ENCODE measurements at regions not wholly inside any gene's neighbourhood (a gene's known extent, or its start where the extent isn't known, plus 50 kb on each side); places are given as distances from the start of the nearest gene placed in this dataset.

DNA sequence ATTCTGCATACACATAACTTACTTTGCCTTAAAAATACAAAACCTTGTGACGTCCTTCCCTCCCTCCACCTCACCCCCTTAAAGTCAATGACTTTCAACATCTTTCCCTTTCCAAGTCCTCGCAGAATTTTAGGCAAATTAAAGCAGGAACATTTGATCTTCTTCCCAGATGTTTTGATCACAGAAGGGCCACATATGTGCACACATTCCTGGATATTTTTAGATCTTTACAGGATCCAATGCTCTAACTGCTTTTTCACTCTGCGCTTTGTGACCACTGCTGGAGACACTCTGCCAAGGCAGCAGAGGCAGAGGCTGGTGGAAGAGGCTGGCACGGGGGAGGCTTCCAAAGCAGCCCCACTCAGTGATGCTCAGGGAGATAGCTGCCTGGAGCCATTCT lies 130.7 kb downstream of the SEC61B start:
- no peaks in the 10 kb centered on the region; a peak in 1 of 7 replicates for H3K27me3 ChIP-seq (replicated peaks in 1 of 4; ENCODE audit: control insufficient read depth in 3 of 4, extremely low read depth in 1 of 4, insufficient read depth in 3 of 4, low read length in 3 of 4)
- H4K5ac ChIP-seq (ENCODE audit: insufficient read length, low read depth, low read length), result no peak overlapping the region
- no peak overlapping the region for H3K9ac ChIP-seq (replicated peaks in 1 of 4; ENCODE audit: extremely low read depth in 1 of 4, low read depth in 3 of 4, low read length in 3 of 4)
- H2BK5ac ChIP-seq (ENCODE audit: low read depth, low read length), result no peak overlapping the region
- no peak overlapping the region for H3K14ac ChIP-seq (ENCODE audit: insufficient read length)
- no peak overlapping the region for H2BK15ac ChIP-seq (ENCODE audit: low read length)
- H2BK12ac ChIP-seq (ENCODE audit: low read depth, low read length), result no peak overlapping the region
- H3K36me3 ChIP-seq (ENCODE audit: control insufficient read depth in 2 of 4, insufficient read depth in 4 of 4, low read length in 3 of 4), result no peaks in the 10 kb centered on the region
- H2BK20ac ChIP-seq (ENCODE audit: low read length), result no peak overlapping the region
- H4K91ac ChIP-seq (replicated peaks; ENCODE audit: insufficient read length, low read length), result no peak overlapping the region
- no peaks in the 10 kb centered on the region for H3K9me3 ChIP-seq (ENCODE audit: insufficient read depth in 2 of 2, low read depth in 1 of 2, low read length in 1 of 2)
- H3K4ac ChIP-seq (replicated peaks; ENCODE audit: insufficient read length, low read depth, low read length), result no peak overlapping the region
- no peak overlapping the region for H4K8ac ChIP-seq (ENCODE audit: extremely low read depth, insufficient read depth, low read length)
- no peaks in the 10 kb centered on the region for H4K20me1 ChIP-seq (replicated peaks in 1 of 2; ENCODE audit: control insufficient read depth in 1 of 2, insufficient read depth in 2 of 2, low read length in 2 of 2)
- H3K4me1 ChIP-seq (replicated peaks in 1 of 4; ENCODE audit: control insufficient read depth in 3 of 4, insufficient read depth in 4 of 4, low read length in 3 of 4), result peaks cover 0 to 3% (median 0%) of the 10 kb centered on the region in 4 experiments; a peak in 1 of 7 replicates
- ChIA-PET POLR2A (ENCODE audit: partially characterized antibody) (no interaction called here), CTCF (ENCODE audit: partially characterized antibody) (interaction anchor here (0.5 kb wide), 1 partner anchor 9 kb away, joined by 3 read pairs; no protein-coding TSS in a partner anchor)
- H2BK120ac ChIP-seq (replicated peaks; ENCODE audit: low read depth, low read length), result no peak overlapping the region
- H3K18ac ChIP-seq (ENCODE audit: extremely low read depth, low read length), result no peak overlapping the region
- FAIRE-seq, result no peak
- WGBS, 2 experiments (ENCODE audit: extremely low coverage in 1 of 2, insufficient coverage in 1 of 2, insufficient read length in 1 of 2, insufficient replicate concordance in 2 of 2, low coverage in 1 of 2, low lambda C conversion rate in 2 of 2, missing lambda C conversion rate in 1 of 2), result 89% methylated on average over 4 of the region's 4 CpGs; no CpG with 5 or more reads in 1 of the 2 experiments
- H3K23me2 ChIP-seq (ENCODE audit: low read depth, low read length), result no peaks in the 10 kb centered on the region
- no peaks in the 10 kb centered on the region for H3K79me2 ChIP-seq (ENCODE audit: control insufficient read depth in 1 of 2, insufficient read depth in 2 of 2, low read length in 2 of 2)
- no peak overlapping the region for H2AFZ ChIP-seq (ENCODE audit: low read length)
- H3K79me1 ChIP-seq (ENCODE audit: low read depth, low read length), result no peaks in the 10 kb centered on the region
- no peak overlapping the region for H3K4me3 ChIP-seq (ENCODE audit: extremely low read depth in 1 of 4, insufficient read depth in 2 of 4, low read depth in 3 of 4, low read length in 4 of 4)
- H3K56ac ChIP-seq (replicated peaks; ENCODE audit: insufficient read length, low read depth, low read length), result no peak overlapping the region
- no peak overlapping the region for H2AK5ac ChIP-seq (ENCODE audit: low read depth, low read length)
- DNase-seq (ENCODE audit: low read depth in 1 of 2, low spot score in 2 of 2), result no peak
- no peak overlapping the region for H3K4me2 ChIP-seq (ENCODE audit: insufficient read depth in 1 of 2, low read depth in 2 of 2, low read length in 2 of 2)
- H3K27ac ChIP-seq (ENCODE audit: low read depth, low read length), result no peak overlapping the region
- H3K23ac ChIP-seq (ENCODE audit: insufficient read length), result no peak overlapping the region
- TF ChIP-seq, protein P1, sequence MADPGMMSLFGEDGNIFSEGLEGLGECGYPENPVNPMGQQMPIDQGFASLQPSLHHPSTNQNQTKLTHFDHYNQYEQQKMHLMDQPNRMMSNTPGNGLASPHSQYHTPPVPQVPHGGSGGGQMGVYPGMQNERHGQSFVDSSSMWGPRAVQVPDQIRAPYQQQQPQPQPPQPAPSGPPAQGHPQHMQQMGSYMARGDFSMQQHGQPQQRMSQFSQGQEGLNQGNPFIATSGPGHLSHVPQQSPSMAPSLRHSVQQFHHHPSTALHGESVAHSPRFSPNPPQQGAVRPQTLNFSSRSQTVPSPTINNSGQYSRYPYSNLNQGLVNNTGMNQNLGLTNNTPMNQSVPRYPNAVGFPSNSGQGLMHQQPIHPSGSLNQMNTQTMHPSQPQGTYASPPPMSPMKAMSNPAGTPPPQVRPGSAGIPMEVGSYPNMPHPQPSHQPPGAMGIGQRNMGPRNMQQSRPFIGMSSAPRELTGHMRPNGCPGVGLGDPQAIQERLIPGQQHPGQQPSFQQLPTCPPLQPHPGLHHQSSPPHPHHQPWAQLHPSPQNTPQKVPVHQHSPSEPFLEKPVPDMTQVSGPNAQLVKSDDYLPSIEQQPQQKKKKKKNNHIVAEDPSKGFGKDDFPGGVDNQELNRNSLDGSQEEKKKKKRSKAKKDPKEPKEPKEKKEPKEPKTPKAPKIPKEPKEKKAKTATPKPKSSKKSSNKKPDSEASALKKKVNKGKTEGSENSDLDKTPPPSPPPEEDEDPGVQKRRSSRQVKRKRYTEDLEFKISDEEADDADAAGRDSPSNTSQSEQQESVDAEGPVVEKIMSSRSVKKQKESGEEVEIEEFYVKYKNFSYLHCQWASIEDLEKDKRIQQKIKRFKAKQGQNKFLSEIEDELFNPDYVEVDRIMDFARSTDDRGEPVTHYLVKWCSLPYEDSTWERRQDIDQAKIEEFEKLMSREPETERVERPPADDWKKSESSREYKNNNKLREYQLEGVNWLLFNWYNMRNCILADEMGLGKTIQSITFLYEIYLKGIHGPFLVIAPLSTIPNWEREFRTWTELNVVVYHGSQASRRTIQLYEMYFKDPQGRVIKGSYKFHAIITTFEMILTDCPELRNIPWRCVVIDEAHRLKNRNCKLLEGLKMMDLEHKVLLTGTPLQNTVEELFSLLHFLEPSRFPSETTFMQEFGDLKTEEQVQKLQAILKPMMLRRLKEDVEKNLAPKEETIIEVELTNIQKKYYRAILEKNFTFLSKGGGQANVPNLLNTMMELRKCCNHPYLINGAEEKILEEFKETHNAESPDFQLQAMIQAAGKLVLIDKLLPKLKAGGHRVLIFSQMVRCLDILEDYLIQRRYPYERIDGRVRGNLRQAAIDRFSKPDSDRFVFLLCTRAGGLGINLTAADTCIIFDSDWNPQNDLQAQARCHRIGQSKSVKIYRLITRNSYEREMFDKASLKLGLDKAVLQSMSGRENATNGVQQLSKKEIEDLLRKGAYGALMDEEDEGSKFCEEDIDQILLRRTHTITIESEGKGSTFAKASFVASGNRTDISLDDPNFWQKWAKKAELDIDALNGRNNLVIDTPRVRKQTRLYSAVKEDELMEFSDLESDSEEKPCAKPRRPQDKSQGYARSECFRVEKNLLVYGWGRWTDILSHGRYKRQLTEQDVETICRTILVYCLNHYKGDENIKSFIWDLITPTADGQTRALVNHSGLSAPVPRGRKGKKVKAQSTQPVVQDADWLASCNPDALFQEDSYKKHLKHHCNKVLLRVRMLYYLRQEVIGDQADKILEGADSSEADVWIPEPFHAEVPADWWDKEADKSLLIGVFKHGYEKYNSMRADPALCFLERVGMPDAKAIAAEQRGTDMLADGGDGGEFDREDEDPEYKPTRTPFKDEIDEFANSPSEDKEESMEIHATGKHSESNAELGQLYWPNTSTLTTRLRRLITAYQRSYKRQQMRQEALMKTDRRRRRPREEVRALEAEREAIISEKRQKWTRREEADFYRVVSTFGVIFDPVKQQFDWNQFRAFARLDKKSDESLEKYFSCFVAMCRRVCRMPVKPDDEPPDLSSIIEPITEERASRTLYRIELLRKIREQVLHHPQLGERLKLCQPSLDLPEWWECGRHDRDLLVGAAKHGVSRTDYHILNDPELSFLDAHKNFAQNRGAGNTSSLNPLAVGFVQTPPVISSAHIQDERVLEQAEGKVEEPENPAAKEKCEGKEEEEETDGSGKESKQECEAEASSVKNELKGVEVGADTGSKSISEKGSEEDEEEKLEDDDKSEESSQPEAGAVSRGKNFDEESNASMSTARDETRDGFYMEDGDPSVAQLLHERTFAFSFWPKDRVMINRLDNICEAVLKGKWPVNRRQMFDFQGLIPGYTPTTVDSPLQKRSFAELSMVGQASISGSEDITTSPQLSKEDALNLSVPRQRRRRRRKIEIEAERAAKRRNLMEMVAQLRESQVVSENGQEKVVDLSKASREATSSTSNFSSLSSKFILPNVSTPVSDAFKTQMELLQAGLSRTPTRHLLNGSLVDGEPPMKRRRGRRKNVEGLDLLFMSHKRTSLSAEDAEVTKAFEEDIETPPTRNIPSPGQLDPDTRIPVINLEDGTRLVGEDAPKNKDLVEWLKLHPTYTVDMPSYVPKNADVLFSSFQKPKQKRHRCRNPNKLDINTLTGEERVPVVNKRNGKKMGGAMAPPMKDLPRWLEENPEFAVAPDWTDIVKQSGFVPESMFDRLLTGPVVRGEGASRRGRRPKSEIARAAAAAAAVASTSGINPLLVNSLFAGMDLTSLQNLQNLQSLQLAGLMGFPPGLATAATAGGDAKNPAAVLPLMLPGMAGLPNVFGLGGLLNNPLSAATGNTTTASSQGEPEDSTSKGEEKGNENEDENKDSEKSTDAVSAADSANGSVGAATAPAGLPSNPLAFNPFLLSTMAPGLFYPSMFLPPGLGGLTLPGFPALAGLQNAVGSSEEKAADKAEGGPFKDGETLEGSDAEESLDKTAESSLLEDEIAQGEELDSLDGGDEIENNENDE (IDR thresholded peaks at IDR 0.05; ENCODE audit: insufficient replicate concordance, low read length), result no peak
